ENCODE measurements at regions not wholly inside any gene's neighbourhood (a gene's known extent, or its start where the extent isn't known, plus 50 kb on each side); places are given as distances from the start of the nearest gene placed in this dataset.

DNA sequence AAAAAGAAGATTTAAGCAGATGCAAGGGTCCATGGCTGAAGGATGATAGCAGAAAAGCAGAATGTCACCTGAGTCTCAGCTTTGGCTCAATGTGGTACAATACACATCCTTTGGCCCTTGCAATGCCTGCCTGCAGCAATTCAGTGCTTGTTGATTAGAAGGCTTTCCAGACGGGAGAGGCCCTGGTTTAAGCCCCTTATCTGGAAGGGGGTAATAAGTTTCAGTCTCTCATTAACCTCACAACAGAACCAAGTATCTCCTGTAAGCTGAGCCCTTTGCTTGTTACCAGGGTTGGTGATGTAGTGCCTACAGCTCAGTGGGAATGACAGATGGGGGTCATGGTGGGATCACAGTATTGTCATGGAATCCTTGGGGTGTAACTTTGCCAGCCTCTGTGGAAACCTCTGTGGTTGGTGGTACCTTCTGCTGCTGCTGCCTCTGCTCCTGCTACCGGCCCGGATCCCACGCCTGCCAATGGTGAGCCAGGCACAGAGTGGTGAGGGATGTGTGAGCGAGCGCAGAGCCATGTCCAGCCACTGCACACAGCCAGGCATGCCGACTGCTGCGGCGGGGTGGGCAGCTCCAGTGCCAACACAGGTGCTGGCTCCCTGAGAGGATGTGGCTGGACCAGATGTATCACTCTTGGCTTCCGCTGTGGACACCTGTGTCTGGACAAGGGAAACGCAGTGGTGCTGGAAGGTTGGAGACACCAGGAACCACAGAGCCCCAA, 81.2 kb downstream of the ADRA2C start:
- TF ChIP-seq, protein P1, sequence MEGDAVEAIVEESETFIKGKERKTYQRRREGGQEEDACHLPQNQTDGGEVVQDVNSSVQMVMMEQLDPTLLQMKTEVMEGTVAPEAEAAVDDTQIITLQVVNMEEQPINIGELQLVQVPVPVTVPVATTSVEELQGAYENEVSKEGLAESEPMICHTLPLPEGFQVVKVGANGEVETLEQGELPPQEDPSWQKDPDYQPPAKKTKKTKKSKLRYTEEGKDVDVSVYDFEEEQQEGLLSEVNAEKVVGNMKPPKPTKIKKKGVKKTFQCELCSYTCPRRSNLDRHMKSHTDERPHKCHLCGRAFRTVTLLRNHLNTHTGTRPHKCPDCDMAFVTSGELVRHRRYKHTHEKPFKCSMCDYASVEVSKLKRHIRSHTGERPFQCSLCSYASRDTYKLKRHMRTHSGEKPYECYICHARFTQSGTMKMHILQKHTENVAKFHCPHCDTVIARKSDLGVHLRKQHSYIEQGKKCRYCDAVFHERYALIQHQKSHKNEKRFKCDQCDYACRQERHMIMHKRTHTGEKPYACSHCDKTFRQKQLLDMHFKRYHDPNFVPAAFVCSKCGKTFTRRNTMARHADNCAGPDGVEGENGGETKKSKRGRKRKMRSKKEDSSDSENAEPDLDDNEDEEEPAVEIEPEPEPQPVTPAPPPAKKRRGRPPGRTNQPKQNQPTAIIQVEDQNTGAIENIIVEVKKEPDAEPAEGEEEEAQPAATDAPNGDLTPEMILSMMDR (IDR thresholded peaks at IDR 0.05; ENCODE audit: low read depth, low read length): no peak
- TF ChIP-seq EZH2phosphoT487 (IDR thresholded peaks at IDR 0.05; ENCODE audit: low read depth): no peak

All from OCI-LY3 (cell line).